ENCODE measurements at regions not wholly inside any gene's neighbourhood (a gene's known extent, or its start where the extent isn't known, plus 50 kb on each side); places are given as distances from the start of the nearest gene placed in this dataset.

DNA sequence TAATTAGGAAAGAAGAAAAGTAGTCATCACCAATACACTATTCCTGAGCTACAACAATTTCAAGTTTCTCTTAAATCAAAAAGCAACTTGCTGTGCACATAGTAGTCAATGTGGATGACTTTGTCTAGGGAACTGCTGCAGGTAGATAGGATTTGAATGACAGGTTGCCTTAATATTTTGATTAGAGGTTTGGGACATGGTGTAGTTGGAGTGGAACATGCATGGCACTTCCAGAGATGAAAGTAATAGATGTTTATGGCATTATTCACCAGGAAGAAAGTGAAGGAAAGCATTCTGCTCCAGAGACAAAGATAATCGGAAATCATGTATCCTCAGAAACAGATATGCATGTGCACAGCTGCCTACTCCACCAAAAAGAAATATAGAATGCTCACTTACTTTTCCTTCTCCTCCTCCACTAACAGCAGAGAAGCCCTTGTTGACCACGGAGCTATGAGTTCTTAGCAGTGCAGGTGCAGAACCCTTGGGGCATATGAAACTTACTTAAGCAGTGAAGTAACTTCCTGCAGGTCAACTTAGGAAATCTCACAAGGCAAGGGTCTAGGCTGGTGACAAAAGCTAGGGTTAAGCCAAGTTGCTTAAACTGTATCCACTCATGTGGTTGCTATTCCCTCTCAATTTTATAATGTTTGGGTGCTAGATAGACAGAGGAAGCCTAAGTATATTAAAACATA is 390.8 kb downstream of the HNRNPD start:
- H3K9me3 ChIP-seq (ENCODE audit: insufficient read depth in 2 of 2, low read depth in 1 of 2, low read length in 1 of 2): no peaks in the 10 kb centered on the region
- H3K27me3 ChIP-seq (replicated peaks in 1 of 4; ENCODE audit: control insufficient read depth in 3 of 4, extremely low read depth in 1 of 4, insufficient read depth in 3 of 4, low read length in 3 of 4): no peaks in the 10 kb centered on the region
- H4K8ac ChIP-seq (ENCODE audit: extremely low read depth, insufficient read depth, low read length): no peak overlapping the region
- no peak overlapping the region for H3K4me2 ChIP-seq (ENCODE audit: insufficient read depth in 1 of 2, low read depth in 2 of 2, low read length in 2 of 2)
- no peak overlapping the region for H2BK120ac ChIP-seq (replicated peaks; ENCODE audit: low read depth, low read length)
- H3K23me2 ChIP-seq (ENCODE audit: low read depth, low read length): no peaks in the 10 kb centered on the region
- H3K23ac ChIP-seq (ENCODE audit: insufficient read length): no peak overlapping the region
- DNase-seq (ENCODE audit: low read depth in 1 of 2, low spot score in 2 of 2) (no peak), FAIRE-seq (no peak)
- POLR2A ChIA-PET (ENCODE audit: partially characterized antibody): no interaction called here
- no peaks in the 10 kb centered on the region for H3K79me2 ChIP-seq (ENCODE audit: control insufficient read depth in 1 of 2, insufficient read depth in 2 of 2, low read length in 2 of 2)
- WGBS, 2 experiments (ENCODE audit: extremely low coverage in 1 of 2, insufficient coverage in 1 of 2, insufficient read length in 1 of 2, insufficient replicate concordance in 2 of 2, low coverage in 1 of 2, low lambda C conversion rate in 2 of 2, missing lambda C conversion rate in 1 of 2): 84% methylated on average over 2 of the region's 2 CpGs; no CpG with 5 or more reads in 1 of the 2 experiments
- no peak overlapping the region for H2BK20ac ChIP-seq (ENCODE audit: low read length)
- H3K79me1 ChIP-seq (ENCODE audit: low read depth, low read length): no peaks in the 10 kb centered on the region
- H4K20me1 ChIP-seq (replicated peaks in 1 of 2; ENCODE audit: control insufficient read depth in 1 of 2, insufficient read depth in 2 of 2, low read length in 2 of 2): no peaks in the 10 kb centered on the region
- no peak overlapping the region for H3K9ac ChIP-seq (replicated peaks in 1 of 4; ENCODE audit: extremely low read depth in 1 of 4, low read depth in 3 of 4, low read length in 3 of 4)
- H2BK5ac ChIP-seq (ENCODE audit: low read depth, low read length): no peak overlapping the region
- H3K27ac ChIP-seq (ENCODE audit: low read depth, low read length): no peak overlapping the region
- H2AK5ac ChIP-seq (ENCODE audit: low read depth, low read length): no peak overlapping the region
- H2BK15ac ChIP-seq (ENCODE audit: low read length): no peak overlapping the region
- H3K4me3 ChIP-seq (ENCODE audit: extremely low read depth in 1 of 4, insufficient read depth in 2 of 4, low read depth in 3 of 4, low read length in 4 of 4): no peak overlapping the region
- CTCF ChIA-PET (ENCODE audit: partially characterized antibody): interaction anchor here (0.9 kb wide), 1 partner anchor 16 kb away, joined by 3 read pairs; no protein-coding TSS in a partner anchor
- no peak overlapping the region for H3K56ac ChIP-seq (replicated peaks; ENCODE audit: insufficient read length, low read depth, low read length)
- H4K91ac ChIP-seq (replicated peaks; ENCODE audit: insufficient read length, low read length): no peak overlapping the region
- H2AFZ ChIP-seq (ENCODE audit: low read length): no peak overlapping the region
- no peak overlapping the region for H3K14ac ChIP-seq (ENCODE audit: insufficient read length)
- H3K4ac ChIP-seq (replicated peaks; ENCODE audit: insufficient read length, low read depth, low read length): no peak overlapping the region
- H4K5ac ChIP-seq (ENCODE audit: insufficient read length, low read depth, low read length): no peak overlapping the region
- H3K18ac ChIP-seq (ENCODE audit: extremely low read depth, low read length): no peak overlapping the region
- no peaks in the 10 kb centered on the region for H3K36me3 ChIP-seq (ENCODE audit: control insufficient read depth in 2 of 4, insufficient read depth in 4 of 4, low read length in 3 of 4)
- H2BK12ac ChIP-seq (ENCODE audit: low read depth, low read length): no peak overlapping the region
- H3K4me1 ChIP-seq (replicated peaks in 1 of 4; ENCODE audit: control insufficient read depth in 3 of 4, insufficient read depth in 4 of 4, low read length in 3 of 4): peaks cover 0 to 3% (median 0%) of the 10 kb centered on the region in 4 experiments; a peak in 1 of 7 replicates
- TF ChIP-seq GTF2F1 (IDR thresholded peaks at IDR 0.05; ENCODE audit: borderline replicate concordance, low read depth, low read length): no peak
- TF ChIP-seq, protein P1, sequence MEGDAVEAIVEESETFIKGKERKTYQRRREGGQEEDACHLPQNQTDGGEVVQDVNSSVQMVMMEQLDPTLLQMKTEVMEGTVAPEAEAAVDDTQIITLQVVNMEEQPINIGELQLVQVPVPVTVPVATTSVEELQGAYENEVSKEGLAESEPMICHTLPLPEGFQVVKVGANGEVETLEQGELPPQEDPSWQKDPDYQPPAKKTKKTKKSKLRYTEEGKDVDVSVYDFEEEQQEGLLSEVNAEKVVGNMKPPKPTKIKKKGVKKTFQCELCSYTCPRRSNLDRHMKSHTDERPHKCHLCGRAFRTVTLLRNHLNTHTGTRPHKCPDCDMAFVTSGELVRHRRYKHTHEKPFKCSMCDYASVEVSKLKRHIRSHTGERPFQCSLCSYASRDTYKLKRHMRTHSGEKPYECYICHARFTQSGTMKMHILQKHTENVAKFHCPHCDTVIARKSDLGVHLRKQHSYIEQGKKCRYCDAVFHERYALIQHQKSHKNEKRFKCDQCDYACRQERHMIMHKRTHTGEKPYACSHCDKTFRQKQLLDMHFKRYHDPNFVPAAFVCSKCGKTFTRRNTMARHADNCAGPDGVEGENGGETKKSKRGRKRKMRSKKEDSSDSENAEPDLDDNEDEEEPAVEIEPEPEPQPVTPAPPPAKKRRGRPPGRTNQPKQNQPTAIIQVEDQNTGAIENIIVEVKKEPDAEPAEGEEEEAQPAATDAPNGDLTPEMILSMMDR (IDR thresholded peaks at IDR 0.05; ENCODE audit: control extremely low read depth in 1 of 3, insufficient read depth in 1 of 3, low read depth in 1 of 3, low read length in 3 of 3): no peak
- TF ChIP-seq, protein P2, sequence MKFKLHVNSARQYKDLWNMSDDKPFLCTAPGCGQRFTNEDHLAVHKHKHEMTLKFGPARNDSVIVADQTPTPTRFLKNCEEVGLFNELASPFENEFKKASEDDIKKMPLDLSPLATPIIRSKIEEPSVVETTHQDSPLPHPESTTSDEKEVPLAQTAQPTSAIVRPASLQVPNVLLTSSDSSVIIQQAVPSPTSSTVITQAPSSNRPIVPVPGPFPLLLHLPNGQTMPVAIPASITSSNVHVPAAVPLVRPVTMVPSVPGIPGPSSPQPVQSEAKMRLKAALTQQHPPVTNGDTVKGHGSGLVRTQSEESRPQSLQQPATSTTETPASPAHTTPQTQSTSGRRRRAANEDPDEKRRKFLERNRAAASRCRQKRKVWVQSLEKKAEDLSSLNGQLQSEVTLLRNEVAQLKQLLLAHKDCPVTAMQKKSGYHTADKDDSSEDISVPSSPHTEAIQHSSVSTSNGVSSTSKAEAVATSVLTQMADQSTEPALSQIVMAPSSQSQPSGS (IDR thresholded peaks at IDR 0.05; ENCODE audit: low read length): no peak
- TF ChIP-seq, protein P3, sequence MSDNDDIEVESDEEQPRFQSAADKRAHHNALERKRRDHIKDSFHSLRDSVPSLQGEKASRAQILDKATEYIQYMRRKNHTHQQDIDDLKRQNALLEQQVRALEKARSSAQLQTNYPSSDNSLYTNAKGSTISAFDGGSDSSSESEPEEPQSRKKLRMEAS (IDR thresholded peaks at IDR 0.05): no peak
- no peak for TF ChIP-seq SAP30 (IDR thresholded peaks at IDR 0.05; ENCODE audit: insufficient read depth, insufficient replicate concordance, low read length)
- no peak for TF ChIP-seq NANOG (IDR thresholded peaks at IDR 0.05; ENCODE audit: insufficient read depth, low read depth, low read length, poor library complexity, severe bottlenecking)

All from H1 (cell line).